Stimulated activated CD4-positive, alpha-beta T cell treated with anti-CD3 and anti-CD28 coated beads, Interleukin-4, amount 100 ng/mL, for 4 hours (primary cell): ENCODE measurements at regions not wholly inside any gene's neighbourhood (a gene's known extent, or its start where the extent isn't known, plus 50 kb on each side); places are given as distances from the start of the nearest gene placed in this dataset.

Source experiments
- DNase-seq, 2 experiments: peaks; one replicate each; pipeline ENCODE4 v3.0.0-alpha.2; 2020

GRCh38 chr7:25759748-25760147 is 392.2 kb upstream of the NFE2L3 start:
- no peak for DNase-seq

GRCh38 chr7:25762511-25763462 is 389.2 kb upstream of the NFE2L3 start:
- no peak for DNase-seq

GRCh38 chr7:25763463-25763860 is 388.5 kb upstream of the NFE2L3 start:
- DNase-seq: no peak

GRCh38 chr7:25765110-25765655 is 386.8 kb upstream of the NFE2L3 start:
- no peak for DNase-seq

- DNase-seq: no peak
Measured at GRCh38 chr7:25770235-25770634, 381.8 kb upstream of the NFE2L3 start.

- DNase-seq: no peak
Measured at GRCh38 chr7:25770670-25771069, 381.3 kb upstream of the NFE2L3 start.

- no peak for DNase-seq
Measured at GRCh38 chr7:25771491-25771890, 380.5 kb upstream of the NFE2L3 start.

- no peak for DNase-seq
Measured at GRCh38 chr7:25772802-25773201, 379.2 kb upstream of the NFE2L3 start.

GRCh38 chr7:25774675-25775074 is 377.3 kb upstream of the NFE2L3 start:
- no peak for DNase-seq

GRCh38 chr7:25775570-25775969 is 376.4 kb upstream of the NFE2L3 start:
- DNase-seq: no peak

GRCh38 chr7:25775999-25776743 is 375.8 kb upstream of the NFE2L3 start:
- no peak for DNase-seq

- no peak for DNase-seq
Measured at GRCh38 chr7:25776744-25777123, 375.3 kb upstream of the NFE2L3 start.

GRCh38 chr7:25777969-25778708 is 373.9 kb upstream of the NFE2L3 start:
- DNase-seq: no peak

- DNase-seq: no peak
Measured at GRCh38 chr7:25779002-25779546, 372.9 kb upstream of the NFE2L3 start.

- DNase-seq: no peak
Measured at GRCh38 chr7:25780904-25781303, 371.1 kb upstream of the NFE2L3 start.

GRCh38 chr7:25781704-25782103 is 370.3 kb upstream of the NFE2L3 start:
- no peak for DNase-seq

GRCh38 chr7:25786936-25787335 is 365.1 kb upstream of the NFE2L3 start:
- DNase-seq: no peak

- DNase-seq: no peak
Measured at GRCh38 chr7:25787336-25787735, 364.7 kb upstream of the NFE2L3 start.

GRCh38 chr7:25788371-25788770 is 363.6 kb upstream of the NFE2L3 start:
- no peak for DNase-seq

- DNase-seq: no peak
Measured at GRCh38 chr7:25788961-25789620, 362.9 kb upstream of the NFE2L3 start.

GRCh38 chr7:25789701-25790640 is 362.0 kb upstream of the NFE2L3 start:
- DNase-seq: no peak
